ENCODE measurements at regions not wholly inside any gene's neighbourhood (a gene's known extent, or its start where the extent isn't known, plus 50 kb on each side); places are given as distances from the start of the nearest gene placed in this dataset.

GRCh38 chr10:62869958-62870357 is 53.8 kb upstream of the EGR2 start (continued):
- TF ChIP-seq CBX3 (IDR thresholded peaks at IDR 0.05; ENCODE audit: low read depth), result no peak
- no peak for TF ChIP-seq ZBTB33 (IDR thresholded peaks at IDR 0.05; ENCODE audit: extremely low read depth, insufficient replicate concordance, low read length)
- no peak for TF ChIP-seq ELF1 (IDR thresholded peaks at IDR 0.05; ENCODE audit: borderline replicate concordance, low read depth)
- TF ChIP-seq RAD21 (IDR thresholded peaks at IDR 0.05; ENCODE audit: low read depth), result no peak
- no peak for TF ChIP-seq YY1 (IDR thresholded peaks at IDR 0.05; ENCODE audit: extremely low read depth, insufficient replicate concordance, low read depth, low read length)
- no peak for TF ChIP-seq JUND (IDR thresholded peaks at IDR 0.05)

- DNase-seq (ENCODE audit: low read depth, low spot score), result no peak
- Histone ChIP-seq H3K4me1 (ENCODE audit: control insufficient read depth in 1 of 2, insufficient read depth in 2 of 2, low read length in 2 of 2) (no peaks in the 10 kb centered on the region), H3K79me2 (ENCODE audit: insufficient read depth, low read length) (no peaks in the 10 kb centered on the region), H3K4me3 (replicated peaks in 1 of 2; ENCODE audit: low read depth in 1 of 2, low read length in 2 of 2) (no peak overlapping the region), H3K9me3 (ENCODE audit: control insufficient read depth in 1 of 2, insufficient read depth in 1 of 2, low read depth in 1 of 2, low read length in 2 of 2) (no peaks in the 10 kb centered on the region), H3K4me2 (ENCODE audit: low read length) (no peak overlapping the region), H3K9ac (ENCODE audit: low read length) (no peak overlapping the region), H2AFZ (ENCODE audit: low read depth, low read length, poor library complexity, severe bottlenecking) (no peak overlapping the region), H3K36me3 (ENCODE audit: control insufficient read depth in 1 of 2, insufficient read depth in 2 of 2, low read length in 2 of 2) (no peaks in the 10 kb centered on the region), H3K9me2 (ENCODE audit: insufficient read depth) (no peaks in the 10 kb centered on the region), H3K27ac (ENCODE audit: low read depth, low read length) (no peak overlapping the region), H3K27me3 (ENCODE audit: insufficient read depth, low read length) (no peaks in the 10 kb centered on the region; the same call in 1 of the 2 replicates), H4K20me1 (ENCODE audit: insufficient read depth) (no peaks in the 10 kb centered on the region)
- ChIA-PET CTCF (no interaction called here), RAD21 (ENCODE audit: low non-redundant PET in 1 of 2, low total read pairs in 2 of 2, uncharacterized antibody in 2 of 2, unreplicated experiment in 2 of 2) (no interaction called here), POLR2A (no interaction called here)
- no peak for ATAC-seq
- no TSS peak for BruUV-seq (replicated peaks)
- no peak for TF ChIP-seq FOSL1 (IDR thresholded peaks at IDR 0.05; ENCODE audit: low read depth)
- TF ChIP-seq ELF1 (IDR thresholded peaks at IDR 0.05; ENCODE audit: borderline replicate concordance, low read depth), result no peak
- no peak for TF ChIP-seq CEBPB (IDR thresholded peaks at IDR 0.05; ENCODE audit: low read depth)
- no peak for TF ChIP-seq SRF (IDR thresholded peaks at IDR 0.05; ENCODE audit: low read depth)
- TF ChIP-seq TCF7L2 (IDR thresholded peaks at IDR 0.05; ENCODE audit: borderline replicate concordance, extremely low read depth, insufficient read depth, insufficient read length), result no peak
- no peak for TF ChIP-seq ZNF274 (IDR thresholded peaks at IDR 0.05; ENCODE audit: low read depth, low read length)
- no peak for TF ChIP-seq EZH2phosphoT487 (IDR thresholded peaks at IDR 0.05; ENCODE audit: borderline replicate concordance)
- TF ChIP-seq JUND (IDR thresholded peaks at IDR 0.05), result no peak
- TF ChIP-seq MAX (IDR thresholded peaks at IDR 0.05), result no peak
- no peak for TF ChIP-seq SP1 (IDR thresholded peaks at IDR 0.05; ENCODE audit: low read depth)
- TF ChIP-seq EZH2 (IDR thresholded peaks at IDR 0.05), result no peak
- no peak for TF ChIP-seq ZBTB33 (IDR thresholded peaks at IDR 0.05; ENCODE audit: extremely low read depth, insufficient replicate concordance, low read length)
- TF ChIP-seq EGR1 (IDR thresholded peaks at IDR 0.05; ENCODE audit: low read depth), result no peak
- no peak for TF ChIP-seq ZFX (IDR thresholded peaks at IDR 0.05)
- TF ChIP-seq, protein P1, sequence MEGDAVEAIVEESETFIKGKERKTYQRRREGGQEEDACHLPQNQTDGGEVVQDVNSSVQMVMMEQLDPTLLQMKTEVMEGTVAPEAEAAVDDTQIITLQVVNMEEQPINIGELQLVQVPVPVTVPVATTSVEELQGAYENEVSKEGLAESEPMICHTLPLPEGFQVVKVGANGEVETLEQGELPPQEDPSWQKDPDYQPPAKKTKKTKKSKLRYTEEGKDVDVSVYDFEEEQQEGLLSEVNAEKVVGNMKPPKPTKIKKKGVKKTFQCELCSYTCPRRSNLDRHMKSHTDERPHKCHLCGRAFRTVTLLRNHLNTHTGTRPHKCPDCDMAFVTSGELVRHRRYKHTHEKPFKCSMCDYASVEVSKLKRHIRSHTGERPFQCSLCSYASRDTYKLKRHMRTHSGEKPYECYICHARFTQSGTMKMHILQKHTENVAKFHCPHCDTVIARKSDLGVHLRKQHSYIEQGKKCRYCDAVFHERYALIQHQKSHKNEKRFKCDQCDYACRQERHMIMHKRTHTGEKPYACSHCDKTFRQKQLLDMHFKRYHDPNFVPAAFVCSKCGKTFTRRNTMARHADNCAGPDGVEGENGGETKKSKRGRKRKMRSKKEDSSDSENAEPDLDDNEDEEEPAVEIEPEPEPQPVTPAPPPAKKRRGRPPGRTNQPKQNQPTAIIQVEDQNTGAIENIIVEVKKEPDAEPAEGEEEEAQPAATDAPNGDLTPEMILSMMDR (IDR thresholded peaks at IDR 0.05 in 2 of 3, conservative IDR thresholded peaks at IDR 0.05 in 1 of 3; ENCODE audit: borderline replicate concordance in 1 of 3, insufficient read depth in 1 of 3, low read depth in 2 of 3, low read length in 2 of 3), result no peak
- no peak for TF ChIP-seq ATF3 (IDR thresholded peaks at IDR 0.05)
- TF ChIP-seq CBX3 (IDR thresholded peaks at IDR 0.05; ENCODE audit: low read depth), result no peak
- intact Hi-C loops (cut with micrococcal nuclease), result no loop called here
These were observed 50.8 kb upstream of the EGR2 start for GRCh38 chr10:62866941-62867340.

Data from HCT116 (cell line).